Testis (tissue), 2 donors: ENCODE measurements at regions not wholly inside any gene's neighbourhood (a gene's known extent, or its start where the extent isn't known, plus 50 kb on each side); places are given as distances from the start of the nearest gene placed in this dataset.
A peak's percentile ranks its signal among the peaks of the same experiment; 100 is the strongest.

Experiments used
- DNase-seq: peaks from one replicate; pipeline ENCODE4 v3.0.0-alpha.2; 2019
- H3K27ac ChIP-seq, 2 donors: fragments of 200-600 bp; sonication (generic); one replicate each; pipeline ENCODE4 v1.5.1; 2019
- H3K27me3 ChIP-seq: fragments of 200-600 bp; sonication (generic); one replicate; pipeline ENCODE4 v1.5.1; 2019
- H3K36me3 ChIP-seq: fragments of 200-600 bp; sonication (generic); one replicate; pipeline ENCODE4 v1.5.1; 2017; ENCODE audit warnings: low read depth; ENCODE audit errors: missing control alignments
- H3K4me1 ChIP-seq: fragments of 200-600 bp; sonication (generic); one replicate; pipeline ENCODE4 v1.5.1; 2019
- H3K4me3 ChIP-seq, 2 donors: fragments of 200-600 bp; sonication (generic); one replicate each; pipeline ENCODE4 v1.5.1; 2017 to 2019
- H3K9me3 ChIP-seq: fragments of 200-600 bp; sonication (generic); one replicate; pipeline ENCODE4 v1.5.1; 2017
- CTCF ChIP-seq, 3 experiments: fragments of 450-650 bp in 2 of 3; fragments of 200-600 bp in 1 of 3; sonication (generic) in 1 of 3; IDR thresholded peaks; one replicate each; pipeline ENCODE4 v1.5.1; 2016 to 2019; ENCODE audit warnings: antibody characterized with exemption in 3 of 3, mild to moderate bottlenecking in 2 of 3, moderate library complexity in 1 of 3
- POLR2A ChIP-seq: fragments of 450-650 bp; IDR thresholded peaks from one replicate; pipeline ENCODE4 v1.6.1; 2017; ENCODE audit warnings: antibody characterized with exemption, mild to moderate bottlenecking, moderate library complexity
- WGBS, 2 donors: methylation state at CpG; one replicate each; pipeline ENCODE4 v1.1.5; 2018; 5-methylcytosine and 5-hydroxymethylcytosine counted together
- intact Hi-C: fragments of 100-400 bp; cut with DNase I; formaldehyde crosslinking; loops from one replicate; pipeline ENCODE4 v1.15.1; 2023; ENCODE audit warnings: low total_unique reads

DNA sequence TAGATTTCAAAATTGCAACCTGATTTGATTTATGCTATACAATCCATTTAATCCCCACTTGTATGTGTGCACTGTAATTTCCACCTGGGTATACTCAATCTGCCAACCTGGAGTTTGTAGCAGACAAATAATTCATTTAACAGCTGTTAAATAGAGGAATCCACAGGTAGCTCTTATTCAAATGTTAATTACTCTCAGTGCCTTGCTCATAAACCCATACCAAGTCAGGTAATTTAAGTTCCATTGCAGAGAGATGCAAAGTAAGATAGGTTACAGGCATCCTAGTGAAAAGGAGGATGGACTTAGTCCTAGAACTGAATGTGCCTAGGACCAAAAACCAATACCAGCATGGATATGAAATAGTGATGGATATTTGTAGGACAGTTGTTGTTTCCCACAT, 674.2 kb downstream of the TBL1XR1 start:
- H3K27me3 ChIP-seq: no peaks in the 10 kb centered on the region
- no peak for DNase-seq
- H3K27ac ChIP-seq: no peak overlapping the region
- no peaks in the 10 kb centered on the region for H3K4me1 ChIP-seq
- intact Hi-C loops: no loop called here
- no peak for TF ChIP-seq CTCF (IDR thresholded peaks at IDR 0.05)
- no peak for TF ChIP-seq POLR2A
- no peak overlapping the region for H3K4me3 ChIP-seq
- H3K9me3 ChIP-seq: no peaks in the 10 kb centered on the region
- H3K36me3 ChIP-seq: no peaks in the 10 kb centered on the region

GRCh38 chr3:176522436-176522835, 674.8 kb downstream of the TBL1XR1 start:
- TF ChIP-seq POLR2A (no peak), CTCF (IDR thresholded peaks at IDR 0.05) (no peak)
- Histone ChIP-seq H3K36me3 (no peaks in the 10 kb centered on the region), H3K4me3 (no peak overlapping the region), H3K27ac (no peak overlapping the region), H3K4me1 (no peaks in the 10 kb centered on the region), H3K9me3 (no peaks in the 10 kb centered on the region), H3K27me3 (no peaks in the 10 kb centered on the region)
- DNase-seq: no peak
- intact Hi-C loops: no loop called here
- 55 to 70% methylated on average over 1 of the region's 1 CpG for WGBS, 2 donors

DNA sequence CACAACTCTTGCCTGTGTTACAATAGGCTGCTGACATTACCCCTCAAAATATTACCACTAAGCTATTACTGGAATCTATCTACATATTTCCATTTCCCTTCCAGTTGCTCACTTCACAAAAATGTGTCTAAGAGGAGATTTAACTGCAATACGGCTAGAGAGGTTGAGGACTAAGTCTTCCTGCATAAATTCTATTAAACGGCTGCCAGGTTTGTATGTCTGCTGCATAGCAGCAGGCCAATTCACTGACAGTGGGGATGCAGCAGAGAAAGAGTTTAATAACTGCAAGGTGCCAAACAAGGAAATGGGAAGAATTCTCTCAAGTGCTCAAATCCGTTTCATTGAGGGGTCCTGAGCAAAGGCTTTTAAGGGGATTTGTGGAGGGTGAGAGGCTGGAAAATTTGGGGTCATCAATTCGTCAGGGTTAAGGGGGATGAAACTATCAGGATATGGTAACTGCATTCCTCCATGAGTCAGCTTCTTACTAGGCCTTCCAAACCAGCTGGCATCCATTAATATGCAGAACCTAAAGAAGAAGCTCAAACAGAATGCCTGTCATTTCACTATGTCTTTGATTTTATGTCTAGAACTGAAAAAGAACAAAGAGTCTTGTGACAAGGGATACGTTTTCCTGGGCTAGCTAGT, 675.6 kb downstream of the TBL1XR1 start:
- intact Hi-C loops: no loop called here
- DNase-seq: no peak
- Histone ChIP-seq H3K27me3 (no peaks in the 10 kb centered on the region), H3K36me3 (no peaks in the 10 kb centered on the region), H3K9me3 (no peaks in the 10 kb centered on the region), H3K4me3 (no peak overlapping the region), H3K27ac (no peak overlapping the region), H3K4me1 (no peaks in the 10 kb centered on the region)
- 74 to 80% methylated on average over 5 of the region's 5 CpGs for WGBS, 2 donors
- no peak for TF ChIP-seq CTCF (IDR thresholded peaks at IDR 0.05)
- TF ChIP-seq POLR2A: no peak

GRCh38 chr3:176514297-176514696, 683.0 kb downstream of the TBL1XR1 start:
- H3K27ac ChIP-seq: no peak overlapping the region
- no peaks in the 10 kb centered on the region for H3K9me3 ChIP-seq
- TF ChIP-seq POLR2A (no peak), CTCF (IDR thresholded peaks at IDR 0.05) (peak; percentile 55 to 73 (median 60))
- peak; percentile 84 for DNase-seq
- intact Hi-C loops: no loop called here
- H3K36me3 ChIP-seq: no peaks in the 10 kb centered on the region
- H3K27me3 ChIP-seq: no peaks in the 10 kb centered on the region
- peak overlapping the region in 1 of 2 donors; percentile 20 for H3K4me3 ChIP-seq
- H3K4me1 ChIP-seq: no peaks in the 10 kb centered on the region
- 41 to 57% methylated on average over 10 of the region's 10 CpGs for WGBS, 2 donors

- WGBS, 2 donors: 79 to 83% methylated on average over 1 of the region's 1 CpG
- no peak overlapping the region for H3K27ac ChIP-seq
- no peaks in the 10 kb centered on the region for H3K4me1 ChIP-seq
- TF ChIP-seq POLR2A (no peak), CTCF (IDR thresholded peaks at IDR 0.05) (no peak)
- no peaks in the 10 kb centered on the region for H3K27me3 ChIP-seq
- DNase-seq: no peak
- no peaks in the 10 kb centered on the region for H3K36me3 ChIP-seq
- intact Hi-C loops: no loop called here
- H3K9me3 ChIP-seq: no peaks in the 10 kb centered on the region
- H3K4me3 ChIP-seq: no peak overlapping the region
Measured at GRCh38 chr3:176513604-176514003, 683.7 kb downstream of the TBL1XR1 start.
